Fibroblast of pulmonary artery (primary cell): ENCODE measurements at regions not wholly inside any gene's neighbourhood (a gene's known extent, or its start where the extent isn't known, plus 50 kb on each side); places are given as distances from the start of the nearest gene placed in this dataset.
"Not testable (repeated sequence)": the region's sequence is repeated elsewhere in the genome, so short reads cannot be mapped to it uniquely, and the experiment has no call there.

Source experiments
- DNase-seq: peaks from one replicate; pipeline ENCODE4 v3.0.0-alpha.2; 2010; ENCODE audit warnings: low read depth
- H3K4me3 ChIP-seq: replicated peaks from 2 replicates; pipeline ENCODE4 v1.5.1; 2011; ENCODE audit warnings: low read depth, mild to moderate bottlenecking, control low read depth, low read length, moderate library complexity
- TF ChIP-seq, protein P1 (sequence below): IDR thresholded peaks from 2 replicates; pipeline ENCODE4 v1.5.1; 2011; ENCODE audit warnings: mild to moderate bottlenecking, control low read depth, low read length, inconsistent platforms; ENCODE audit errors: missing control alignments

- H3K4me3 ChIP-seq = no peak overlapping the region
- DNase-seq = peak; percentile 54
- TF ChIP-seq, protein P1, sequence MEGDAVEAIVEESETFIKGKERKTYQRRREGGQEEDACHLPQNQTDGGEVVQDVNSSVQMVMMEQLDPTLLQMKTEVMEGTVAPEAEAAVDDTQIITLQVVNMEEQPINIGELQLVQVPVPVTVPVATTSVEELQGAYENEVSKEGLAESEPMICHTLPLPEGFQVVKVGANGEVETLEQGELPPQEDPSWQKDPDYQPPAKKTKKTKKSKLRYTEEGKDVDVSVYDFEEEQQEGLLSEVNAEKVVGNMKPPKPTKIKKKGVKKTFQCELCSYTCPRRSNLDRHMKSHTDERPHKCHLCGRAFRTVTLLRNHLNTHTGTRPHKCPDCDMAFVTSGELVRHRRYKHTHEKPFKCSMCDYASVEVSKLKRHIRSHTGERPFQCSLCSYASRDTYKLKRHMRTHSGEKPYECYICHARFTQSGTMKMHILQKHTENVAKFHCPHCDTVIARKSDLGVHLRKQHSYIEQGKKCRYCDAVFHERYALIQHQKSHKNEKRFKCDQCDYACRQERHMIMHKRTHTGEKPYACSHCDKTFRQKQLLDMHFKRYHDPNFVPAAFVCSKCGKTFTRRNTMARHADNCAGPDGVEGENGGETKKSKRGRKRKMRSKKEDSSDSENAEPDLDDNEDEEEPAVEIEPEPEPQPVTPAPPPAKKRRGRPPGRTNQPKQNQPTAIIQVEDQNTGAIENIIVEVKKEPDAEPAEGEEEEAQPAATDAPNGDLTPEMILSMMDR = peak; percentile 81
Measured at GRCh38 chr1:88608139-88608943, 75.7 kb upstream of the PKN2 start.

DNA sequence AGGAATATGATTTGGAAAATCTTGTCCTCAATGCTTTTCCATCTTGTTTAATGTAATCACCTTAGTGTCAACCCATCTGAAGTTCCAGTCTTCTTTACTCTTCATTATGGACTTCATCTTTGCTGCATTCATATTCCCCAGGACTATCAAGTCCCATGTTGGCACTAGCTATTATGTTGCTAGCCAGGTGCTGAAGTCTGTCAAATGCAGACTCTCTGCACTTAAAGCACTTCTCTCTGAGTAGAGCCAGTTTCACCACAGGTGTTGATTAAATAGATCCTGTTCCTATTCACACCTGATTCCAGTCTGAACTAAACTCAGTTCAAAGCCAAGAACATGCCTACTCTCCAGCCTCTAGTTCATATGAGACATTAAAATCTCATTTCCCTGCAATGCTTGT lies 75.0 kb upstream of the PKN2 start:
- no peak for DNase-seq
- TF ChIP-seq, protein P1 = no peak
- no peak overlapping the region for H3K4me3 ChIP-seq

- DNase-seq = peak; percentile 3
- TF ChIP-seq, protein P1 = no peak
- no peak overlapping the region for H3K4me3 ChIP-seq
Measured at GRCh38 chr1:88610687-88611086, 73.4 kb upstream of the PKN2 start.

- TF ChIP-seq, protein P1 = no peak
- H3K4me3 ChIP-seq = no peak overlapping the region
- no peak for DNase-seq
Measured at GRCh38 chr1:88612292-88612691, 71.8 kb upstream of the PKN2 start.

GRCh38 chr1:88612773-88613172 lies 71.3 kb upstream of the PKN2 start:
- DNase-seq = no peak
- H3K4me3 ChIP-seq = no peak overlapping the region
- TF ChIP-seq, protein P1 = no peak

GRCh38 chr1:88618331-88618730 lies 65.7 kb upstream of the PKN2 start:
- TF ChIP-seq, protein P1 = no peak
- no peak for DNase-seq
- no peak overlapping the region for H3K4me3 ChIP-seq

DNA sequence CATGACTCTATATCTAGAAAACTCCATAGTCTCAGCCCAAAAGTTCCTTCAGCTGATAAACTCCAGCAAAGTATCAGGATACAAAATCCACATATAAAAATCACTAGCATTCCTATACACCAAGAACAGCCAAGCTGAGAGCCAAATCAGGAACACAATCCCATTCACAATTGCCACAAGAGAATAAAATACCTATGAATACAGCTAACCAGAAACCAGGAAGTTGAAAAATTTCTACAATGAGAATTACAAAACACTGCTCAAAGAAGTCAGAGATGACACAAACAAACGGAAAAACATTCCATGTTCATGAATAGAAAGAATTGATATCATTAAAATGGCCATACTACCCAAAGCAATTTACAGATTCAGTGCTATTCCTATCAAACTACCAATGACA lies 61.0 kb upstream of the PKN2 start:
- not testable (repeated sequence) for H3K4me3 ChIP-seq
- DNase-seq = peak; percentile 40
